GM23248 (cell line): ENCODE measurements at regions not wholly inside any gene's neighbourhood (a gene's known extent, or its start where the extent isn't known, plus 50 kb on each side); places are given as distances from the start of the nearest gene placed in this dataset.

Experiments used
- EZH2 ChIP-seq: fragments of 200-600 bp; sonication (generic); IDR thresholded peaks from 2 replicates; pipeline ENCODE4 v1.6.1; 2018; ENCODE audit warnings: antibody characterized with exemption, mild to moderate bottlenecking; ENCODE audit not compliant: insufficient read depth, poor library complexity, severe bottlenecking
- EZH2phosphoT487 ChIP-seq: fragments of 200-600 bp; sonication (generic); IDR thresholded peaks from 2 replicates; pipeline ENCODE4 v1.6.1; 2018; ENCODE audit warnings: antibody characterized with exemption, moderate library complexity, mild to moderate bottlenecking, low read depth; ENCODE audit not compliant: insufficient read depth

- TF ChIP-seq EZH2 (no peak), EZH2phosphoT487 (no peak)
Measured at GRCh38 chr12:65742018-65743010, 82.0 kb upstream of the HMGA2 start.
